Amniotic stem cell (primary cell): ENCODE measurements at regions not wholly inside any gene's neighbourhood (a gene's known extent, or its start where the extent isn't known, plus 50 kb on each side); places are given as distances from the start of the nearest gene placed in this dataset.
"Not testable (repeated sequence)": the region's sequence is repeated elsewhere in the genome, so short reads cannot be mapped to it uniquely, and the experiment has no call there.

ENCODE experiments used
- DNase-seq: peaks from one replicate; lab custom pipeline; 2025; lab: John Stamatoyannopoulos, UW

- no peak for DNase-seq
Measured at GRCh38 chr2:83969085-83969484, 490.0 kb downstream of the SUCLG1 start.

GRCh38 chr2:83967854-83968253 lies 491.2 kb downstream of the SUCLG1 start:
- no peak for DNase-seq

GRCh38 chr2:83966946-83967345 lies 492.1 kb downstream of the SUCLG1 start:
- not testable (repeated sequence) for DNase-seq

GRCh38 chr2:83961512-83961911 lies 497.6 kb downstream of the SUCLG1 start:
- DNase-seq: no peak

- no peak for DNase-seq
Measured at GRCh38 chr2:83960371-83960770, 498.7 kb downstream of the SUCLG1 start.

GRCh38 chr2:83959266-83959665 lies 499.8 kb downstream of the SUCLG1 start:
- DNase-seq: no peak

GRCh38 chr2:83956991-83957390 lies 502.1 kb downstream of the SUCLG1 start:
- DNase-seq: no peak

GRCh38 chr2:83953697-83954096 lies 505.4 kb downstream of the SUCLG1 start:
- no peak for DNase-seq

- DNase-seq: no peak
Measured at GRCh38 chr2:83951378-83951947, 507.6 kb downstream of the SUCLG1 start.

- no peak for DNase-seq
Measured at GRCh38 chr2:83949361-83949760, 509.7 kb downstream of the SUCLG1 start.

- no peak for DNase-seq
Measured at GRCh38 chr2:83944191-83944590, 514.9 kb downstream of the SUCLG1 start.

- DNase-seq: no peak
Measured at GRCh38 chr2:83943265-83943664, 515.8 kb downstream of the SUCLG1 start.

- DNase-seq: no peak
Measured at GRCh38 chr2:83941886-83942285, 517.2 kb downstream of the SUCLG1 start.

- no peak for DNase-seq
Measured at GRCh38 chr2:83933749-83934148, 525.3 kb downstream of the SUCLG1 start.

GRCh38 chr2:83923531-83923930 lies 535.5 kb downstream of the SUCLG1 start:
- DNase-seq: no peak

- DNase-seq: no peak
Measured at GRCh38 chr2:83916559-83916958, 542.5 kb downstream of the SUCLG1 start.

- no peak for DNase-seq
Measured at GRCh38 chr2:83915381-83915780, 543.7 kb downstream of the SUCLG1 start.

GRCh38 chr2:83908750-83909149 lies 550.3 kb downstream of the SUCLG1 start:
- DNase-seq: no peak

- DNase-seq: no peak
Measured at GRCh38 chr2:83901317-83901716, 557.8 kb downstream of the SUCLG1 start.

- DNase-seq: no peak
Measured at GRCh38 chr2:83900862-83901261, 558.2 kb downstream of the SUCLG1 start.

GRCh38 chr2:83899271-83899670 lies 559.8 kb downstream of the SUCLG1 start:
- no peak for DNase-seq

GRCh38 chr2:83894976-83895375 lies 564.1 kb downstream of the SUCLG1 start:
- no peak for DNase-seq

- no peak for DNase-seq
Measured at GRCh38 chr2:83887757-83888156, 571.3 kb downstream of the SUCLG1 start.

- no peak for DNase-seq
Measured at GRCh38 chr2:83879127-83879526, 580.0 kb downstream of the SUCLG1 start.

- not testable (repeated sequence) for DNase-seq
Measured at GRCh38 chr2:83877261-83877660, 581.8 kb downstream of the SUCLG1 start.
